ENCODE measurements at regions not wholly inside any gene's neighbourhood (a gene's known extent, or its start where the extent isn't known, plus 50 kb on each side); places are given as distances from the start of the nearest gene placed in this dataset.

GRCh38 chr10:1938317-1938716 lies 201.0 kb upstream of the ADARB2 start:
- TF ChIP-seq CTCF (IDR thresholded peaks at IDR 0.05) (no peak), POLR2AphosphoS5 (IDR thresholded peaks at IDR 0.05) (no peak), EP300 (IDR thresholded peaks at IDR 0.05) (no peak), POLR2A (IDR thresholded peaks at IDR 0.05) (no peak)

Data from suprapubic skin (tissue), 4 donors.